ENCODE measurements at regions not wholly inside any gene's neighbourhood (a gene's known extent, or its start where the extent isn't known, plus 50 kb on each side); places are given as distances from the start of the nearest gene placed in this dataset.

- Histone ChIP-seq H3K27ac (no peak overlapping the region), H3K79me2 (no peaks in the 10 kb centered on the region), H2AFZ (no peak overlapping the region), H3K9me3 (ENCODE audit: low read depth) (no peaks in the 10 kb centered on the region), H4K20me1 (ENCODE audit: insufficient read depth, poor library complexity, severe bottlenecking) (no peaks in the 10 kb centered on the region), H3K27me3 (no peaks in the 10 kb centered on the region), H3K36me3 (replicated peaks; ENCODE audit: insufficient read depth, low read depth) (no peaks in the 10 kb centered on the region), H3K4me3 (no peak overlapping the region), H3K9me2 (replicated peaks; ENCODE audit: insufficient read depth) (no peaks in the 10 kb centered on the region), H3K4me1 (ENCODE audit: insufficient read depth) (no peaks in the 10 kb centered on the region), H3K4me2 (no peak overlapping the region)
- DNase-seq (ENCODE audit: low spot score) = no peak
- WGBS (ENCODE audit: low lambda C conversion rate, missing lambda C conversion rate) = 83% methylated on average over 3 of the region's 3 CpGs
- no peak for TF ChIP-seq EZH2phosphoT487 (IDR thresholded peaks at IDR 0.05; ENCODE audit: low read depth, severe bottlenecking, unreplicated experiment)
- no peak for TF ChIP-seq EZH2 (IDR thresholded peaks at IDR 0.05; ENCODE audit: borderline replicate concordance)
- no peak for TF ChIP-seq CTCF (IDR thresholded peaks at IDR 0.05; ENCODE audit: poor library complexity)
Measured at GRCh38 chr15:94001255-94001801, 230.0 kb upstream of the MCTP2 start.

GRCh38 chr15:94000606-94001005 is 230.8 kb upstream of the MCTP2 start:
- Histone ChIP-seq H3K4me1 (ENCODE audit: insufficient read depth) (no peaks in the 10 kb centered on the region), H3K9me2 (replicated peaks; ENCODE audit: insufficient read depth) (no peaks in the 10 kb centered on the region), H3K4me2 (no peak overlapping the region), H3K79me2 (no peaks in the 10 kb centered on the region), H3K4me3 (no peak overlapping the region), H4K20me1 (ENCODE audit: insufficient read depth, poor library complexity, severe bottlenecking) (no peaks in the 10 kb centered on the region), H3K27ac (no peak overlapping the region), H3K9me3 (ENCODE audit: low read depth) (no peaks in the 10 kb centered on the region), H3K27me3 (no peaks in the 10 kb centered on the region), H3K36me3 (replicated peaks; ENCODE audit: insufficient read depth, low read depth) (no peaks in the 10 kb centered on the region), H2AFZ (no peak overlapping the region)
- WGBS (ENCODE audit: low lambda C conversion rate, missing lambda C conversion rate) = 63% methylated on average over 5 of the region's 5 CpGs
- peak; percentile 19 for DNase-seq (ENCODE audit: low spot score)
- no peak for TF ChIP-seq CTCF (IDR thresholded peaks at IDR 0.05; ENCODE audit: poor library complexity)
- TF ChIP-seq EZH2 (IDR thresholded peaks at IDR 0.05; ENCODE audit: borderline replicate concordance) = no peak

GRCh38 chr15:93997071-93997658 is 234.2 kb upstream of the MCTP2 start:
- Histone ChIP-seq H3K4me2 (no peak overlapping the region), H3K27ac (no peak overlapping the region), H3K4me1 (ENCODE audit: insufficient read depth) (no peaks in the 10 kb centered on the region), H2AFZ (no peak overlapping the region), H4K20me1 (ENCODE audit: insufficient read depth, poor library complexity, severe bottlenecking) (no peaks in the 10 kb centered on the region), H3K4me3 (no peak overlapping the region), H3K9me2 (replicated peaks; ENCODE audit: insufficient read depth) (no peaks in the 10 kb centered on the region), H3K27me3 (peaks cover 10% of the 10 kb centered on the region), H3K36me3 (replicated peaks; ENCODE audit: insufficient read depth, low read depth) (no peaks in the 10 kb centered on the region), H3K79me2 (no peaks in the 10 kb centered on the region), H3K9me3 (ENCODE audit: low read depth) (no peaks in the 10 kb centered on the region)
- peak; percentile 52 for DNase-seq (ENCODE audit: low spot score)
- WGBS (ENCODE audit: low lambda C conversion rate, missing lambda C conversion rate) = 48% methylated on average over 6 of the region's 6 CpGs
- TF ChIP-seq CTCF (IDR thresholded peaks at IDR 0.05; ENCODE audit: poor library complexity) (peak; percentile 80), EZH2phosphoT487 (IDR thresholded peaks at IDR 0.05; ENCODE audit: low read depth, severe bottlenecking, unreplicated experiment) (peak; percentile 82), EZH2 (IDR thresholded peaks at IDR 0.05; ENCODE audit: borderline replicate concordance) (no peak)

All from hepatocyte (in vitro differentiated cells).